ENCODE measurements at regions not wholly inside any gene's neighbourhood (a gene's known extent, or its start where the extent isn't known, plus 50 kb on each side); places are given as distances from the start of the nearest gene placed in this dataset.
"Not testable (repeated sequence)": the region's sequence is repeated elsewhere in the genome, so short reads cannot be mapped to it uniquely, and the experiment has no call there.

DNA sequence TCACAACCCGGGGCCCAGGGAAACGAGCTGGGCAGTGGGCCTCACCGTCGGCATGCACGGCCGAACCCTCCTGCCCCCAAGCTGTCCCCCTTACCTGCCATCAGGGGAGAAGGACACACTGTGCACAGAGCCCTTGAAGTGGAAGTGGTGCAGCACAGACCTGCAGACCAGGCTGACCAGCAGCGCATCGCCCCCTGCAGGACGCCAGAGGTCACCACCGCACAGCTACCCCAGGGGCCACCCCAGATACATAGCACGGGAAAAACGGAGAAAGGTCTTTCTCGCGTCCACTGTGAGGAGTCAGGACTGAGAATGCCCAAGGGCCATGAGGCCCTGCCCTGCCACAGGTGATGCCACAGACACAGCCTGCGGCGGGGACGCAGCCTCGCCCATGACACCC lies 5373.7 kb upstream of the TPTE start:
- H3K4me1 ChIP-seq (ENCODE audit: low read depth); H3K36me3 ChIP-seq (ENCODE audit: low read depth); H3K9me3 ChIP-seq; H3K4me3 ChIP-seq; intact Hi-C loops (cut with DNase I, micrococcal nuclease): not testable (repeated sequence)
- ATAC-seq (peak; percentile 76), DNase-seq (peak; percentile 21 to 40 (median 34))

DNA sequence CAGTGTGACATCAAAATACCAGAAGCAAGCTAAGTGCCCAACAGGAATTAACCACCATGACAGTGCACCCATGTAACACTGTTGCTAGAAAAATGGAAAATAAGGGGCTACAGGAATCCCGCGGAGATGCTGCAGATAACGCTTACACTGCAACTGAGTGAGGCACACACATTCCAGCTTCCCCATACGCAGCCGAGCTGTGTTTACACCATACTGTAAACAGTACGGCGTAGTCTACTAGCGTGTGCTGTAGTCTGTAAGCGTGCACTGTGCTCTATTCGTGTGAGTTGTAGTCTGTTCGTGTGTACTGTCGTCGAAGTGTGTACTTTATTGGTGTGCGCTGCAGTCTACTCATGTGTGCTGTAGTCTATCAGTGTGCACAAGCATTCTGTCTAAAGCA lies 5372.2 kb upstream of the TPTE start:
- DNase-seq, result peak in 1 of 3 donors; percentile 5
- H3K36me3 ChIP-seq (ENCODE audit: low read depth); intact Hi-C loops (cut with DNase I, micrococcal nuclease); H3K9me3 ChIP-seq; ATAC-seq; H3K4me3 ChIP-seq; H3K4me1 ChIP-seq (ENCODE audit: low read depth): not testable (repeated sequence)

DNA sequence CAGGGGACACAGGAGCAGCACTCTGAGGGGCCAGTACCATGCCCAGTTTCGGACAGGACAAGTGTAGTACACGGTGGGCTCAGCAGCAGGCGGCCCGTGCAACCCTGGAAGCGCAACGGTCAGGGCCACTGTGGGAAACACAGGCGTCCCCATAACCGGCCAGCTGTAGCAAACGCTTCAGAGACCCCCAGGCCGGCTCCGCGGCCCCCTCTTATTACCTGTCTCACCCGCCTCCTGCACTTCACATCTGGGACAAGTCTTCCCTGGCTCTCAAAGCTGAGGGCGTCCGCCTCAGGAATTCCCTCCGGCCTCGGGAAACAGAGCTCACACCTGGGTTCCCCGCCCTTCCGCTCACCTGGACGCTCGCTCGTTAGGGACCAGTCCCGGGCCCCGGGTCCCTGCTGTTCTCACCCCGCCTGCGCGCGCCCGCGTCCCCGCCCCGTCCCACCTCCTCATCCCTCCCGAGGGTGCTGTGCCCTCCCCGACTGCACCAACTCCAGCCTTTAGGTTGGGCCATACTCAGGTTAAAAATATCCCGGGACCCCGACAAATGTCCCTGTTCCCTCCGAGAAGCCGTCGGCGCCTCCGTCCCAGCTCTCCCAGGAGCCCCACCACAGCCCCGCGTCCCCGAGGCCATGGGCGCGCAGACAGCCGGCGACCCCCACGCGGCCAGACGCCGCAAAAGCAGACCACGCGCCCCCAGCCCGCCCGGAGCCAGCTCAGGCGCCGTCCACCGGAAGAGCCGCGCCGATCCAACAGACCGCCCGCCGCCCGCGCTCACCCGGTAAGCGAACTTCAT lies 5367.3 kb upstream of the TPTE start:
- DNase-seq (peak in 2 of 3 donors; percentile 43 to 47), ATAC-seq (peak; percentile 71)
- H3K9me3 ChIP-seq; H3K4me1 ChIP-seq (ENCODE audit: low read depth); intact Hi-C loops (cut with DNase I, micrococcal nuclease); H3K4me3 ChIP-seq; H3K36me3 ChIP-seq (ENCODE audit: low read depth): not testable (repeated sequence)

DNA sequence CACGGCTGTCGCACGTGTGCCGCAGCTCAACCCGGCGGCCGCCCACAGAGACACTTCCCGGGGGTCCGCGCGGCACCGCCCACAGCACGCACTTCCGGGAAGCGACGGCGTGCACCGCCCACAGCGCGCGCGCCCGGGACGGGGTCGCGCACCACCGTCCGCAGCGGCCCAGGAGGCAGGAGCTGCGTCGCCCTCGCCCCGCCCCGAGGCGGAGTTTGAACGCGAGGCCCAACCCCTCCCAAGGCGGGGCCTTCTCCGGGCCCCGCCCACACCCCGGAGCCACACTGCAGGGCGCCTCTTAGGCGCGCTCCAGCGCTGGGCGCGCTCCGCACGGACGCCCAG lies 5366.8 kb upstream of the TPTE start:
- intact Hi-C loops (cut with DNase I, micrococcal nuclease); H3K4me1 ChIP-seq (ENCODE audit: low read depth); H3K36me3 ChIP-seq (ENCODE audit: low read depth); H3K4me3 ChIP-seq; H3K9me3 ChIP-seq: not testable (repeated sequence)
- ATAC-seq, result peak; percentile 99
- peak; percentile 90 to 96 (median 90) for DNase-seq

DNA sequence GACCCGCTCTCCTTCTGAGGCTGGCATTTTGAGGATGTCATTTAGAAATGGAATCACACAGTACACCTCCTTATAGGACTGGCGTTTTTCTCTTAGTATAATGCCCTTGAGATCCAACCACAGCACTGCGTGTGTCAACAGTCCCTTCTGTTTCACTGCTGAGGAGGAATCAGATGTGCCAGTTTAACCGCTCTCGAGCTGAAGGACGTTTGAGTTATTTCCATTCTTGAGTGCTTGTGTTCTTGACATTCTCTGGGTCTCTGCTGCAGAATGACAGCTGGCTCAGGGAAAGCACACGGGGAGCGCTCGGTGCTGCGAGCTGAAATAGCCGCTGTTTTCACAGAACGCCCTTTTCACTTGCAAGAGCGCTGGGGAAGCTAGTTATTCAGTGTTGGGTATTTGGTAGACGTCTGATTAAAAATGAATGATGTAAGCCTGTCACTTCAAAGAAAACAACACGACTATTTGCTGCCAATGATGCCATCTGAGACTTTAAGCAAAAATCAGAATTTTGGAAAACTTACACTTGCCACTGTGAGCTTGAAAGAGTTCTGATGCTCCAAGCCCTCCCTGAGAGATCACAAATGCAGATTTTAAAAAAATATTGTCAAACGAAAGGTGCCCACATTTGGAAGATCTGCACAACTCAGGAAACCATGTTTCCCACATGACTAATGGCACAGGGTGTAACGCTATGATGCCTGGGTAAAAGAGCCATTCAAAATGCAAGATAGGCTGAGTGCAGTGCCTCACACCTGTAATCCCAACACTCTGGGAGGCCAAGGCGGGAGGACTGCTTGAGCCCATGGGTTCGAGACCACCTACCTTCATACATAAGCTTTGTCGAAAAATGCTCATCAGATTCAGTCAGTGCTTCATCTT lies 5358.4 kb upstream of the TPTE start:
- DNase-seq; H3K4me3 ChIP-seq; ATAC-seq; H3K36me3 ChIP-seq (ENCODE audit: low read depth); H3K4me1 ChIP-seq (ENCODE audit: low read depth); H3K9me3 ChIP-seq; intact Hi-C loops (cut with DNase I, micrococcal nuclease): not testable (repeated sequence)

DNA sequence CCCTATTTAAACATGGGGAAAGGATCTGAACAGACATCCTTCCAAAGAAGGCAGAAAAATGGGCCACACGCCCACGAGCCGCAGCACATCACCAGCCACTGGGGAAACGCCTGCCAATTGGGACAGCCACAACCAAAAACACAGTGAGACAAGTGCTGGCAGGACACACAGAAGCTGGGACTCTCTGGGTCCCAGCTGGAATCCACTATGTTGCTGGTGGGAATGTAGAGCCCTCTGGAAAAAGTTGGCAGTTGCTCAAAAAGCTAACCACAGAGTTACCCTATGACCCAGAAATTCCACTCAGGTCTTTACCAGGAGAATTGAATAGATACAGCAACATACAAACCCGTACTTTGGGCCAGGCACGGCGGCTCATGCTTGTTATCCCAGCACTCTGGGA lies 5355.6 kb upstream of the TPTE start:
- H3K4me3 ChIP-seq; H3K36me3 ChIP-seq (ENCODE audit: low read depth); H3K9me3 ChIP-seq; intact Hi-C loops (cut with DNase I, micrococcal nuclease); DNase-seq; ATAC-seq; H3K4me1 ChIP-seq (ENCODE audit: low read depth): not testable (repeated sequence)

Measured in mucosa of descending colon (tissue), 3 donors.